ENCODE measurements at regions not wholly inside any gene's neighbourhood (a gene's known extent, or its start where the extent isn't known, plus 50 kb on each side); places are given as distances from the start of the nearest gene placed in this dataset.

GRCh38 chr3:127097072-127097405 is 95.9 kb upstream of the PRR23E start:
- H3K4me3 ChIP-seq (ENCODE audit: low read depth, low read length): no peak overlapping the region
- DNase-seq (ENCODE audit: low read depth): no peak
- TF ChIP-seq, protein P1, sequence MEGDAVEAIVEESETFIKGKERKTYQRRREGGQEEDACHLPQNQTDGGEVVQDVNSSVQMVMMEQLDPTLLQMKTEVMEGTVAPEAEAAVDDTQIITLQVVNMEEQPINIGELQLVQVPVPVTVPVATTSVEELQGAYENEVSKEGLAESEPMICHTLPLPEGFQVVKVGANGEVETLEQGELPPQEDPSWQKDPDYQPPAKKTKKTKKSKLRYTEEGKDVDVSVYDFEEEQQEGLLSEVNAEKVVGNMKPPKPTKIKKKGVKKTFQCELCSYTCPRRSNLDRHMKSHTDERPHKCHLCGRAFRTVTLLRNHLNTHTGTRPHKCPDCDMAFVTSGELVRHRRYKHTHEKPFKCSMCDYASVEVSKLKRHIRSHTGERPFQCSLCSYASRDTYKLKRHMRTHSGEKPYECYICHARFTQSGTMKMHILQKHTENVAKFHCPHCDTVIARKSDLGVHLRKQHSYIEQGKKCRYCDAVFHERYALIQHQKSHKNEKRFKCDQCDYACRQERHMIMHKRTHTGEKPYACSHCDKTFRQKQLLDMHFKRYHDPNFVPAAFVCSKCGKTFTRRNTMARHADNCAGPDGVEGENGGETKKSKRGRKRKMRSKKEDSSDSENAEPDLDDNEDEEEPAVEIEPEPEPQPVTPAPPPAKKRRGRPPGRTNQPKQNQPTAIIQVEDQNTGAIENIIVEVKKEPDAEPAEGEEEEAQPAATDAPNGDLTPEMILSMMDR (IDR thresholded peaks at IDR 0.05; ENCODE audit: low read depth, low read length, missing control alignments): no peak
- in situ Hi-C loops (cut with HindIII; ENCODE audit: low sequenced_read_pairs): no loop called here

GRCh38 chr3:127097481-127097880 is 95.5 kb upstream of the PRR23E start:
- TF ChIP-seq, protein P1 (IDR thresholded peaks at IDR 0.05; ENCODE audit: low read depth, low read length, missing control alignments): no peak
- in situ Hi-C loops (cut with HindIII; ENCODE audit: low sequenced_read_pairs): no loop called here
- no peak for DNase-seq (ENCODE audit: low read depth)
- H3K4me3 ChIP-seq (ENCODE audit: low read depth, low read length): no peak overlapping the region

DNA sequence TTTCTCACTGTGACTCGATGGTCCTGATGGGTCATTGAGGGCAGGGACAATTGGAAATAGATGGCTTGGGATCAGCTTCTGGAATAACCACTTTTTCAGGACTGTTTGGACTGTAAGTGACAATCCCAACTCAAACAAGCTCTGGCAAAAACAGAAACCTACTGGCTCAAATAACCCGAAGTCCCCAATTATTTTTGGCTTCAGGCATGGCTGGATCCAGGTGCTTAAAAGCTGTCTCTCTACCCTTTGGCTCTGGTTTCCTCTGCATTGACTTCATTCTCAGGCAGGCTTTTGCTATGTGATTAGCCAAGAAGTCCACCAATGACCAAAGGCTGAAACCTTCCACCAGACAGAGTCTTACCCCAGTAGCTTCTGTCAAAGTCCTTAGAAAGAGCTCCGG is 92.9 kb upstream of the PRR23E start:
- in situ Hi-C loops (cut with HindIII; ENCODE audit: low sequenced_read_pairs): no loop called here
- no peak overlapping the region for H3K4me3 ChIP-seq (ENCODE audit: low read depth, low read length)
- TF ChIP-seq, protein P1 (IDR thresholded peaks at IDR 0.05; ENCODE audit: low read depth, low read length, missing control alignments): no peak
- no peak for DNase-seq (ENCODE audit: low read depth)

DNA sequence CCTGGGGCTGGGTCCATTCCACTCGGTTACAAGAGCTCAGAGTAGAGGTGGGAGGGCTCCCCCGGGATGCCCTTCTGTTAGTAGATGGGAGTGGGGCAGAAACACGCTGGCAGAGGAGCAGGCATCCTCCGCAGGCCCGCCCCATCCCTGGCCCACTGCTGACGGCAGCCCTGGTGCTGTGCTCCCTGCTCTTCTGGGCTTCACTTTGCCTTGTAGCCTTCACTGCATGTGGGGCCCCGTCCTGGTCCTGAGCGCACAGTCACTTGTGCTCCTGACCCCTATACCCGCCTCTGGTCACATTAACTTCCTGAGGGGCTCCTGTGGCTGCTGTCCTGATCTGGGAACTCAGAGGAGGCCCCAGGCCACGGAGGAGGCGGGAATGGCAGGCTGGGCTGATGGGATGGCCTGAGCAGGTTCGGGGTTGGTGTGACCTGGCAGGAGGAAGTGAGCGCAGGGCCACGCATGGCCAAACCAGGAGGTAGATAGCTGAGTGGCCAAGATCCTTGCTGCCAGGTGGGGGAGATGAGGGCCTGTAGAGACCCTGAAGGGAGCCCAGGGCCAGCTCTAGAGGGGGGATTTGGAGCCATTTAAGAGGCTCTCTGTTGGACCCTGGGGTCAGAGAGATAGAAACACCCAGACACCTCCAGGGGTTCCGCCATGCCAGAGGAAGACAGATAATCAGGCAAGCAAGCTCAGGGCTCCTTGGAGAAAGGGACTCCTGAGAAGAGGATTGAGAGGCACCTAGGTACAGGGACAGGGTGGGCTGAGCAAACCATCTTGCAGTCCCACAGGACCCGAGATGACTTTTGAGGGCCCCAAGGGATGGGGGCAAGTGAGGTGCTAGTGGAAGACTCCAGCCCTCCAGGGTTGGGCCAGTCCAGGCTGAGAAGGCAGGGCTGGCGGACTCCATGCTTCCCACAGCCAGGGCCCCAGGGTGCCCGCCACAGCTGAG is 92.2 kb upstream of the PRR23E start:
- H3K4me3 ChIP-seq (ENCODE audit: low read depth, low read length): no peak overlapping the region
- no peak for DNase-seq (ENCODE audit: low read depth)
- in situ Hi-C loops (cut with HindIII; ENCODE audit: low sequenced_read_pairs): no loop called here
- TF ChIP-seq, protein P1 (IDR thresholded peaks at IDR 0.05; ENCODE audit: low read depth, low read length, missing control alignments): no peak

- TF ChIP-seq, protein P1 (IDR thresholded peaks at IDR 0.05; ENCODE audit: low read depth, low read length, missing control alignments): no peak
- in situ Hi-C loops (cut with HindIII; ENCODE audit: low sequenced_read_pairs): no loop called here
- no peak overlapping the region for H3K4me3 ChIP-seq (ENCODE audit: low read depth, low read length)
- DNase-seq (ENCODE audit: low read depth): no peak
Observed at GRCh38 chr3:127101411-127102187, 91.3 kb upstream of the PRR23E start.

DNA sequence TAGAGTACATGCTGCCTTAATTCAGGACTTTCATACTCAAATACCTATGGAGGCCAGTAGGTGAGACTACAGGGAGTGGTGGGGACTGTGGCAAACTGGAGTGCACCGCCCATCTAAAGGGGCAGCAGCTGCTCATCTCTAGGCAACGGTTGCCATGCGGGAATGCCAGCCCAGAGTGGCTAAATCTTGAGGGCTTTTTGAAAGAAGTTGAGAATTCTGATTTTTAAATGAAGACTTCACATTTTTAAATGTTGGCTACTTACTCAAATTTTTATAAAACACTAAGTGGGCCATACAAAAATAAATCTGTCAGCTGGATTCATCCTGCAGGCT is 90.8 kb upstream of the PRR23E start:
- in situ Hi-C loops (cut with HindIII; ENCODE audit: low sequenced_read_pairs): no loop called here
- no peak overlapping the region for H3K4me3 ChIP-seq (ENCODE audit: low read depth, low read length)
- TF ChIP-seq, protein P1 (IDR thresholded peaks at IDR 0.05; ENCODE audit: low read depth, low read length, missing control alignments): no peak
- DNase-seq (ENCODE audit: low read depth): no peak

Data from astrocyte of the cerebellum (primary cell).